CD14-positive monocyte (primary cell): ENCODE measurements at regions not wholly inside any gene's neighbourhood (a gene's known extent, or its start where the extent isn't known, plus 50 kb on each side); places are given as distances from the start of the nearest gene placed in this dataset.

Experiments
- DNase-seq, 3 donors: peaks; one replicate each; pipeline ENCODE4 v3.0.0-alpha.2; 2011 to 2022
- H2AFZ ChIP-seq: 2 replicates; pipeline ENCODE4 v1.6.0; 2012; ENCODE audit warnings: mild to moderate bottlenecking, low read depth, low read length, inconsistent platforms; ENCODE audit not compliant: insufficient read depth, poor library complexity, severe bottlenecking
- H3K27ac ChIP-seq, 2 donors: 1 replicate in 1 of 2; 2 replicates in 1 of 2; pipeline ENCODE4 v1.5.1; 2012 to 2013; ENCODE audit warnings: low read length in 2 of 2, control low read depth in 1 of 2, inconsistent platforms in 1 of 2, low read depth in 1 of 2, mild to moderate bottlenecking in 1 of 2
- H3K27me3 ChIP-seq, 2 donors: one replicate each; pipeline versions ENCODE4 v1.6.0 to v1.6.1; 2011 to 2013; ENCODE audit warnings: low read length in 2 of 2; ENCODE audit not compliant: control insufficient read depth in 2 of 2, insufficient read depth in 2 of 2
- H3K36me3 ChIP-seq, 2 donors: replicated peaks in 1 of 2; 1 replicate in 1 of 2; 2 replicates in 1 of 2; pipeline versions ENCODE4 v1.5.1 to v1.6.1; 2012 to 2013; ENCODE audit warnings: low read length in 2 of 2, control low read depth in 1 of 2, inconsistent platforms in 1 of 2, mild to moderate bottlenecking in 1 of 2; ENCODE audit not compliant: insufficient read depth in 2 of 2, control insufficient read depth in 1 of 2
- H3K4me1 ChIP-seq, 2 donors: 1 replicate in 1 of 2; 2 replicates in 1 of 2; pipeline versions ENCODE4 v1.5.1 to v1.6.1; 2012 to 2013; ENCODE audit warnings: low read length in 2 of 2, control low read depth in 1 of 2, inconsistent platforms in 1 of 2, mild to moderate bottlenecking in 1 of 2, moderate library complexity in 1 of 2; ENCODE audit not compliant: insufficient read depth in 2 of 2, control insufficient read depth in 1 of 2
- H3K4me2 ChIP-seq: replicated peaks from 2 replicates; pipeline ENCODE3; 2012; ENCODE audit warnings: low read length, moderate library complexity, mild to moderate bottlenecking; ENCODE audit not compliant: poor library complexity, severe bottlenecking; ENCODE audit errors: extremely low read depth
- H3K4me3 ChIP-seq, 3 experiments: fragments of 200-600 bp in 1 of 3; sonication (generic) in 1 of 3; replicated peaks in 1 of 3; 1 replicate in 2 of 3; 2 replicates in 1 of 3; pipeline ENCODE4 v1.5.1; 2011 to 2013; ENCODE audit warnings: low read length in 3 of 3, mild to moderate bottlenecking in 3 of 3, control low read depth in 2 of 3, low read depth in 2 of 3, inconsistent platforms in 1 of 3, moderate library complexity in 1 of 3
- H3K79me2 ChIP-seq: 2 replicates; pipeline ENCODE4 v1.6.0; 2012; ENCODE audit warnings: mild to moderate bottlenecking, control low read depth, inconsistent platforms, low read length, moderate library complexity; ENCODE audit not compliant: insufficient read depth
- H3K9ac ChIP-seq: 2 replicates; pipeline ENCODE4 v1.6.0; 2017; ENCODE audit warnings: low read length, mild to moderate bottlenecking; ENCODE audit not compliant: insufficient read depth, poor library complexity, severe bottlenecking
- H3K9me3 ChIP-seq, 2 donors: replicated peaks in 1 of 2; 1 replicate in 1 of 2; 2 replicates in 1 of 2; pipeline versions ENCODE4 v1.5.1 to v1.6.1; 2012 to 2013; ENCODE audit warnings: low read length in 2 of 2, control low read depth in 1 of 2; ENCODE audit not compliant: control insufficient read depth in 1 of 2, insufficient read depth in 1 of 2
- H4K20me1 ChIP-seq: 2 replicates; pipeline ENCODE4 v1.6.0; 2012; ENCODE audit warnings: mild to moderate bottlenecking, low read length, control low read depth, moderate library complexity; ENCODE audit not compliant: insufficient read depth
- H3K27ac Mint-ChIP-seq, 7 donors: one replicate each; pipeline ENCODE4 v1.8.0; 2020; ENCODE audit warnings: mild to moderate bottlenecking in 7 of 7, mixed read lengths in 7 of 7, moderate library complexity in 6 of 7, inconsistent platforms in 2 of 7
- H3K27me3 Mint-ChIP-seq, 3 donors: one replicate each; pipeline ENCODE4 v1.8.0; 2021 to 2022; ENCODE audit warnings: low read depth in 3 of 3, mild to moderate bottlenecking in 3 of 3, mixed read lengths in 3 of 3, moderate library complexity in 3 of 3, inconsistent platforms in 1 of 3
- H3K36me3 Mint-ChIP-seq, 2 donors: one replicate each; pipeline ENCODE4 v1.8.0; 2020; ENCODE audit warnings: mixed read lengths in 2 of 2, inconsistent platforms in 1 of 2, mild to moderate bottlenecking in 1 of 2
- H3K4me1 Mint-ChIP-seq: one replicate; pipeline ENCODE4 v1.8.0; 2020; ENCODE audit warnings: mild to moderate bottlenecking, mixed read lengths
- H3K4me3 Mint-ChIP-seq, 2 donors: one replicate each; pipeline ENCODE4 v1.8.0; 2020; ENCODE audit warnings: mild to moderate bottlenecking in 2 of 2, mixed read lengths in 2 of 2, moderate library complexity in 1 of 2
- H3K9me3 Mint-ChIP-seq, 7 donors: one replicate each; pipeline ENCODE4 v1.8.0; 2020 to 2022; ENCODE audit warnings: mixed read lengths in 7 of 7, mild to moderate bottlenecking in 6 of 7, moderate library complexity in 6 of 7, inconsistent platforms in 2 of 7
- CTCF ChIP-seq: fragments of 200-600 bp; IDR thresholded peaks from one replicate; pipeline ENCODE4 v1.8.0; 2022; ENCODE audit warnings: antibody characterized with exemption, mild to moderate bottlenecking
- WGBS: methylation state at CpG from one replicate; pipeline ENCODE4 v1.1.5; 2013; ENCODE audit warnings: missing lambda C conversion rate; ENCODE audit not compliant: insufficient coverage; 5-methylcytosine and 5-hydroxymethylcytosine counted together
- intact Hi-C, 2 donors: fragments of 100-400 bp; cut with micrococcal nuclease; formaldehyde crosslinking; loops; one replicate each; pipeline versions ENCODE4 v1.15.0 to v1.15.1; 2023

- H3K9me3 ChIP-seq, result no peaks in the 10 kb centered on the region
- peak overlapping the region; percentile 48 to 82 (median 61) for H3K27ac Mint-ChIP-seq
- H4K20me1 ChIP-seq, result no peaks in the 10 kb centered on the region
- peaks cover 43 to 51% of the 10 kb centered on the region in 2 donors for H3K4me1 ChIP-seq
- H3K4me3 ChIP-seq, result no peak overlapping the region
- H3K4me1 Mint-ChIP-seq, result peaks cover 47% of the 10 kb centered on the region
- peaks cover 0 to 3% (median 1%) of the 10 kb centered on the region in 3 donors for H3K27me3 Mint-ChIP-seq
- no peaks in the 10 kb centered on the region for H3K27me3 ChIP-seq
- intact Hi-C loops, result no loop called here
- WGBS, result 29% methylated on average over 4 of the region's 4 CpGs
- H3K9me3 Mint-ChIP-seq, result peaks cover 0 to 3% (median 1%) of the 10 kb centered on the region in 7 donors
- no peak overlapping the region for H3K4me2 ChIP-seq
- H3K36me3 Mint-ChIP-seq, result no peaks in the 10 kb centered on the region
- no peak overlapping the region for H3K27ac ChIP-seq
- TF ChIP-seq CTCF, result no peak
- no peaks in the 10 kb centered on the region for H3K36me3 ChIP-seq
- H3K9ac ChIP-seq, result no peak overlapping the region
- H2AFZ ChIP-seq, result no peak overlapping the region
- H3K79me2 ChIP-seq, result no peaks in the 10 kb centered on the region
- no peak overlapping the region for H3K4me3 Mint-ChIP-seq
- peak; percentile 55 to 69 (median 57) for DNase-seq
Measured at GRCh38 chr11:110968348-110969062, 256.3 kb upstream of the ARHGAP20 start.

DNA sequence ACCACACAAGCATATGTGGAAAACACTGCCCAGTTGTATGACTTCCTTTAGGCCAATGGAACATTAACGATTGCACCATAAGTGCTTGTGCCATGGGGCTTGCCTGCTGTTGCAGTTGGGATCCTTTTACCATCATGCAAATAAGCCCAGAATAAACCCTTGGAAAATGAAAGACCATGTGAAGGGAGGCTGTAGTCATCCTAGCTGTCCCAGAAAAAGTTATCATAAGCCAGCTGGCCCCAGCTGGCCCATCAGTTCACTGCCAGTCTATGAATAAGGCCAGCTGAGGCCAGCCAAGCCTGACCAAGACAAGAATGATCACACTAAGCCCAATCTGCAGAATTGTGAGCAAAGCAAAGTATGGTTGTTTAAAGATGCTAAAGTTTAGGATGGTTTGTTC lies 253.9 kb upstream of the ARHGAP20 start:
- Mint-ChIP-seq H3K36me3 (no peaks in the 10 kb centered on the region), H3K27ac (no peak overlapping the region), H3K27me3 (peaks cover 0 to 3% (median 1%) of the 10 kb centered on the region in 3 donors), H3K9me3 (peaks cover 0 to 3% (median 1%) of the 10 kb centered on the region in 7 donors), H3K4me3 (no peak overlapping the region), H3K4me1 (peaks cover 25% of the 10 kb centered on the region)
- H3K4me3 ChIP-seq, result no peak overlapping the region
- no peaks in the 10 kb centered on the region for H3K27me3 ChIP-seq
- no peaks in the 10 kb centered on the region for H3K79me2 ChIP-seq
- no peak for TF ChIP-seq CTCF
- 86% methylated on average over 1 of the region's 1 CpG for WGBS
- H4K20me1 ChIP-seq, result no peaks in the 10 kb centered on the region
- no peak for DNase-seq
- H3K9ac ChIP-seq, result no peak overlapping the region
- H3K36me3 ChIP-seq, result no peaks in the 10 kb centered on the region
- no peak overlapping the region for H3K27ac ChIP-seq
- H2AFZ ChIP-seq, result no peak overlapping the region
- no peaks in the 10 kb centered on the region for H3K9me3 ChIP-seq
- intact Hi-C loops, result no loop called here
- peaks cover 22 to 28% of the 10 kb centered on the region in 2 donors for H3K4me1 ChIP-seq
- no peak overlapping the region for H3K4me2 ChIP-seq
